HS-27A (cell line): ENCODE measurements at regions not wholly inside any gene's neighbourhood (a gene's known extent, or its start where the extent isn't known, plus 50 kb on each side); places are given as distances from the start of the nearest gene placed in this dataset.

Experiments used
- DNase-seq: peaks from one replicate; pipeline ENCODE4 v3.0.0-alpha.2; 2012; ENCODE audit warnings: low read depth, missing footprints

DNA sequence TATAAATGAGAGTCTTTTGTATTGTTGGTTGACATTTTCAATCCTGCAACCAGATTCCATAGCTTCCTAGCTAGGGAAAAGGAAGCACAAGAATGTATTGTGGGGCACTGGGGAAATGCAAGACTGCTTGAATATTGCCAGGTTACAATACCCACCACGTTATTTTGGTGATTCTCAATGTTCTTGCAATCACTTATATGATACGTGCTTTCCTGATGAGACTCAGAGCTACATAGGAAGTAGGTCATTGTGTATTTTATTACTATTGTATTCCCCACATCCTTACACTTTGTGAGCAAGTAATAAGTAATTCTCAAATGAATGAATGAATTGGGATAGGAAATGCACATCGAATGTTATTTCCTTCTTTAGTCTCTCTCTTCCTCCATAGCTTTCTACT lies 217.1 kb upstream of the CD180 start:
- DNase-seq = no peak

DNA sequence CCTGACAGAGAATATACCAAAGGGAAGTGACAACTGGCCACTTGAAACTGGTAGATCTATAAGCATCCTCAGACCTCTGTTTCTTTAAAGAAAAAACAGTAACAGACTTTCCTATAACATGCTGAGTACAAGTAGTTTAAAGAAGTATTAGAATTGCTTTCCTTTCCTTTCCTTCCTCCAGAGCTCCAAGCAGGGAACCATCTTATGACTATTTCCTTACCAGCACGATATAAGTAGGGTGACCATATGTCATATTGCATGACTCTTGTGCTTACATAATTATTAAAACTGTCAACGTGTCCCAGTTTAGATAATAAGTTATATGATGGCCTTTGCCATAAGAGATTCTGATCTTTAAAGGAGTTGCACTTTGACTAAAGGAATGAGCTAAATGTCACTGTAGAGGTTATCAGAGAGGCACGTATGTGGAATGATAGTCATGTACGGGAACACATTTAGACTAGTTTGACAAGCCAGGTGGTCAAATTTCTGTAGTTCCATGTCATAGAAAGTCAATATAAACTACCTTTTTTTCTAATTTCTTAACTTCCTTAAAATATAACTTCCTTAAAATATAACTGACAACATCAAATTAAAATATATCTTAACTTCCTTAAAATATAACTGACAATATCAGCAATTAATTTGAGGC lies 212.7 kb upstream of the CD180 start:
- no peak for DNase-seq

DNA sequence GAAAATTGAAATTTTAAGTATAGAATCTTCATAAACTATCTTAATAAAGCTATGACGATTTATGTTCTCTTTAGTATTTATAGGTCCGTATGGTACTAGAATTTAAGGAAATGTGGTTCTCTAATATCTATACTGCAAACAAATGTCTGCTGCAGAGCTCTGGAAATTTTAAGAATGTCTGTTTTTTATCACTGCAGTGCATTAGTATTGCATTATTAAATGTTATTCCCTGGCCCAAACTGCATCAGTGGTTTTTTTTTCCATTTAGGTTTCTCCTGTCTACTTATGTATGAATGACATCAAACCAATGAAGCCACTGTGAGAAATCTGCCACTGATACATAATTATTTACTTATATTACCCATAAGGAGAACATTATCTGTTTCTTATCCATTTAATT lies 211.4 kb upstream of the CD180 start:
- no peak for DNase-seq

DNA sequence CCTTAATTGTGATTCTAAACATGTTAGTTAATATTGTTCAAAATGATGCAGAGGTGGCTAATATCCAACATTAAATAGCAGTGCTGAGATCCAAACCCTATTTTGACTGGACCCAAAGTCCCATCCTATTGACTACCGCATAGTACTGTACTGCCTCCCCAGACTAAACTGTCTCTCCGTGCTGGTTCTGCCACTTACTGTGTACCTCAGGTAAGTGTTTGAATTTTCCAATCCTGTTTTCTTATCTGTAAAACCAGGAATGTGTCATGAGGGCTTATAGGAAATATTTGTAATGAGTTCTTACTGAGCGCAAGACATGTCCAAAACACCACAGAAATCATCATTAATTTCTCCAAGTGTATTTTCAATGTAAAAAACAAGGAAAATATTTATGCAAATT lies 209.2 kb upstream of the CD180 start:
- DNase-seq = no peak

DNA sequence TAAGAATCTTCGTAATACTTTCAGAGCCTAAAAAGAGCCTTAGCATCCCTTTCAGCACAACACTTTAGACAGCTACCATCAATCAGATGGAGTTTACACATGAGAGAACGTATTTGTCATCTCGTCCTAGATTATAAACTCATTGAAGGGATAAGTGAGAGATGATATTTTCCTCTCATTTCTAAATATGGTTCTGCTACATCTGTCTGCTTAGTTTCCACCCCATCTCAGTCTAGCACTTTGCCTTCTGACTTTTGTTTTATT lies 208.4 kb upstream of the CD180 start:
- no peak for DNase-seq

DNA sequence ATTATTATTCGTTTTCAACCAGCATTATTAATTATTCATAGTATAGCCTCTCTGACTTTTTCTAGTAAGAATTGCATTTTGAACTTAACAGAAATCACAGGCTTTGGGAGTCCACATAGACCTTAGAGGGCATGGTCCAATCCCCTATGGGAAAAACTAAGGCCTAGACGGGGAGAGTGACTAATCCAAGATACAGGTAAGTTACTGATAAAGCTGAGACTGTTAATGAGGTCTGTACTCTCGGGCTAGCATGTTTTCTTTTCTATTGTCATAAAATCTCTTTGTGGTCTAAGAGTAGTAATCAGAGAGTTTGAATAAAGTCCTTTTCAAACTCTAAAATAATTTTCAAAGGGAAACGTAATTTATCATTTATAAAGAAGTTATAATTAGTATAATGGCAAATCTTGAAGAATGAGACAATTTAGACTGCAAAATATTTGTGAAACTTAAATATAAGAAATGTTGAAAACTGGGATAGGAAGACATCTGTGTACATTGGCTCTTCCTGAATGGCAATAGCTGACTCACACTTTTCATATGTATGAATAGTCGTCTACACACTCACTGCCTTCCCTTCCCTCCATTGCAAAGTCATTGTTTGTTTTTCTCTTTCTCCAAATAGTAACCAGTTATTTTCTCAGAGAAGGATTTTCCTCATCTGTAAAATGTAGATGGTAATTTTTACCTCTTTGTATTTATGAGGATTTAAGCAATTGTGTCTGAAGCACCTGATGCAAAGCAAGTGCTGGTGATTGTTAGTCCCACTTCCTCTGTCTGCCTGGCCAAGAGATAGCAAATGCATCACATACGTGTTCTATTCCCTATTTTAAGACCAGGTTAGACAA lies 207.9 kb upstream of the CD180 start:
- no peak for DNase-seq

DNA sequence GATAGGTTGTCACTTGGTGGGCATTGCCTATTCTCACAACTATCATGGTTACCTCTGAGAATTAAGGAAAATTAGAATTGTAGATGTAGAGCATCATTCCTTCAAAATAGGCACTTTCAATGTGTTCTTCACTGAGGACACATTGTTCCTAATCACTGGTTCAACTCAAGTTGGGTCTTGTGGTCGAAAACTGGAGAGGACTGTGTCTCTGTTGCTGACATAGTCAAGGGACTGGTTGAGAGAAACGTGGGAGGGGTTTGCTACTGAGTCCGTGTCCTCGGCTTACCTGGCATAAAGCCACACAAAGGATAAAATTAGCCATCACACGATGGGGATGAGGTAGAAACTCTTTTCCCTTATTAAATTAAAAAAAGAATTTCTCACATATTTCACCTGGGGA lies 205.9 kb upstream of the CD180 start:
- DNase-seq = no peak

DNA sequence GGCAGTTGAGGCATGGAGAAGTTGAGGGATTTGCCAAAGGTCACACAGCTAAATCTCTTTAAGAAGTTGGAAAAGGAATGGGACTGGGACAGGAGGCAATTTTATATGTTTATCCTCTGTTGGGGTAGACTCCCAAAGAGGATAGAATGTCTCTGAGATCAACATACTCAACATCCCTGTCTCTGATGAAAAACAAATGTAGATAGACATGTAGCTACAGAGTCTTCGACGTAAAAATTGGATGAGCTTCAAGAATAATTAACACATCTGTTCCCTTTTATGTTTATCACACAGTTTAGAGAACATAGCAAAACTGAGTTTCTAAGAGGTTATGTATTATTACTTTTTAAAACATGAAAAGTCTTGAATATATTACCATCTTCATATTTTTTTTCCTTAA lies 204.6 kb upstream of the CD180 start:
- no peak for DNase-seq

DNA sequence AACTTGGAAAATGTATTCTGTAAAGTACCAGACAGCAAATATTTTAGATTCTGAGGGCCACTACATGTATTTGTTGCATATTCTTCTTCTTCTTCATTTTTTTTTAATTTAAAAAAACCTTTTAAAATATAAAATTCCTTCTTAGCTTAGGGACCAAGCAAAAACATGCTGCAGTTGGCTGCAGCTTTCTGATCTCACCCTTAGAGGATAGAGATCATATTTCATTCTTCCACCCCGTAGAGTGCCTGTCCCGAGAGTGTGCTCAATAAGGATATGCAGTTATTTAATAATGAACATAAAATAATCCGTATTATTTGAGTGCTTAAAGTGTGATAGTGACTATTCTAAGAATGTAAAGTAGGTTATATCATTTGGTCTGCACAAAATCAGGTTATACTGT lies 204.2 kb upstream of the CD180 start:
- no peak for DNase-seq

DNA sequence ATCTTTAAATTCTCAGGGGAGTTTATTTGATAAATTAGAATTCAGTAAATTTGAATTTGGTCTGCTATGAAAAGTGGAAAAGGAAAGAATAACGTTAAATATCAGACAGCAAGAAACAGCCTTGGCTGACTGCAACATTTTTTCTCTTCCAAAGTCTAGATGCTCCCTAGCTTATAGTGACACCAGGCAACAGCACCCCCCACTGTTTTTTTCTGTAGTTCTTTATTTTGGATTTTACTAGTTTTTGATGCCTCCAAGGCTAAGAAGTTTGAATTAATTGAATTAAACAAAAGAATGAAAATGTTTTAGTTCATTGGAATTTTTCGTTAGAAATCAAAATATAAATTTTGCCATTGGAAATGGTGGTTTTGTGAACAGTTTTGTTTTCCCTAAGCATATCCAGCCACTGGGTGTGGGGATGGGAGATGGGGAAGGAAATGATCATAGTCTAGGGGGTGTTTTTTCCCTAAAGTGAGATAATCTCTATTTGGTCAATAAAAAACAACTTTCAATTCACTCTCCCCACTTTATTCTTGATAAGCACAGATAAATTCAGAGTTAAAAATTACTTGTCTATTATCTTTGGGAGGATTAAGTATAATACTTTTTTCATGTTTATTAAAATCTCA lies 199.3 kb upstream of the CD180 start:
- DNase-seq = no peak

DNA sequence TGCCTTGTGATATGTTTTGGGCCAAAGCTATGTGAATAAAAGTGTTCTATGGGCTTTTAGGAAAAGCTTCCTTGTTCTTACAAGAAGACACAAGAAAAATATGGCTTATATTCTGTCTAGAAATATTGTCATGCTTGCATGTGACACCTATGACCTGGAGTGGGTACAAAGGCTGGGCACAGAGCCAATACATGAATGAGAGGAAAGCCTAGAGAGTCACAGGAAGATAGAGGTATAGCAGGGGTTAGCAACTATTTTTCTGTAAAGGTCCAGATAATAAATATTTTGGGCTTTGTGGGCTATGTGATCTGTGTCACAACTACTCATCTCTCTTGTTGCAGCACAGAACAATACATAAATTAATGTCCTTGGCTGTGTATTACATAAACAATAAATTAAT lies 196.6 kb upstream of the CD180 start:
- DNase-seq = no peak

DNA sequence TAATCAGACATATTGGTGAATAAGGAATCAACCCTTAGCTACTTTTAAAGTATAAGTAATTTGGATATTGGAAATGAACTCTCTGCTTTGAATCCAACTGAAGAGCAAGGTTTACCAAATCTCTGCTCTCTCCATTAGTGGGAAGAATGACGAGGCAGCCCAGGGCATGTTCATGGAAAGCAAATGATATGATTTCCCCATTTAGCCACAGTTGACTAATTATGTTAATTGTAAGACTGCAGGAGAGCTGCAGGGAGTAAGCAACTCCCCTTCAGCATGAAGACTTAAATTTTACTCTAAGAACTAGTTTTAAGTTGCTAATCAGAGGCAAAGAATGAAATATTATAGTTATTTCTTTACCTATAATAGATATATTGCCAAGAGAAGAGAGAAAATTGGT lies 194.3 kb upstream of the CD180 start:
- DNase-seq = no peak

DNA sequence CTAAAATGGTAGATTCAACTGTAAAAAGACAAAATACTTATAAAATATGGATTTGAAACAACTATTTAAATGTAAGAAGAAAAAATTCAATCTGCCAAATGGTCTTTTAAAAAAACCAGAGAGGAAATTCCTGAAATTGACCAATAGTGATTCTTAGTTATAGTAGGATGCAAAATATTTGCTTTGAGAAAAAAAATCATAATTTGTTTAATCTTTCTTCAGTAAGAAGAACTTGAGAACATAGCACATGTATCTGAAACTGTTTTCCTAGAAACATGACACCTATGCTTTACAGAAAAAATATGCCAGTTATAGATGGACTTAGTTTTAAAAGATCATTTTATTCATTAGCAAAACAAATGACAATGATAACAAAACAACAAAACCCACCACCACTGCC lies 186.9 kb upstream of the CD180 start:
- no peak for DNase-seq

DNA sequence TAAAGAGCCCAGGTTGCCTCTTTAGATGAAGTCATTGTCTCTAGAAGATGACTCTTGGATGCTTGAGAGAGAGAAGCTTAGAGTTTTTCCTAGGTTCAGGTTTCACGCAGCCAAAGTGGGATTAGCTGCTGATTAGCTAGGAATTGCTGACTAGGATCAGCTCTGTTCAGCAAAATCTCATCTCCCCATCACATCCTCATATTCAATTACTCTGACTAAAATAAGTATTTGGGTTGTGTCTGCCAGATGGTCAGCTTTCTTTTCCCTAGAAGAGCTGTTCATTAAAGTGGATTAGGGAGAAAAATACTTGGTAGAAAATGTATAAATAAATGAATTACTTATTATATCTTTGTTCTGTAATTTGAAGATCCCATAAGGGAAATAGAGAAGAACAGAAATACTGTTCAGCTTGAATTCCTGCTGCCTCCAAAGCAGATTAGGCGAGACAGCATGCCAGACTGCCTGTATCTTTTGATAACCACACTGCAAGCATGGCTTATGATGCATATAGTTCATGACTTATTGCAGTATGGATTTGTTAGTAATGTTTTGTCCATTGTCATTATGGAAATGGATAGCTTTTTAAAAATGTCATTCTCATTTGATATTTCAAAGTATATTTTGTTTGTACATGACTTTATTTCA lies 184.8 kb upstream of the CD180 start:
- no peak for DNase-seq

DNA sequence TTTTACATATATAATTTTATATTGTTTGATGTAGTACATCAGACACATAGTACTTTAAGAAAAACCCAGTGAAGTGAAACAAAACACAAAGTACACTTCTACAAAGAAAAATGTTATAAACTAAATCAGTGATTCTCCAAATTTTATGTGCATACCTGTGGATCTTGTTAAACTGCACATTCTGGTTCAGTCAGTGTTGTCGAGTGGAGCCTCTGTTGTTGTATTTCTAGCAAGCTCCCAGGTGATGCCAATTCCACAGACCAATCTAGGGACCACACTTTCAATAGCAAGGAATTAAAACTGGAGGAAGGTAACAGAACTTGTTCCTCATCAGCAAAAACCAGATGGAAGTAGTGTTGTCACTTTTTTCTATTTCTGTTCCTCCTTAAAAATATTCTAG lies 183.8 kb upstream of the CD180 start:
- DNase-seq = no peak

DNA sequence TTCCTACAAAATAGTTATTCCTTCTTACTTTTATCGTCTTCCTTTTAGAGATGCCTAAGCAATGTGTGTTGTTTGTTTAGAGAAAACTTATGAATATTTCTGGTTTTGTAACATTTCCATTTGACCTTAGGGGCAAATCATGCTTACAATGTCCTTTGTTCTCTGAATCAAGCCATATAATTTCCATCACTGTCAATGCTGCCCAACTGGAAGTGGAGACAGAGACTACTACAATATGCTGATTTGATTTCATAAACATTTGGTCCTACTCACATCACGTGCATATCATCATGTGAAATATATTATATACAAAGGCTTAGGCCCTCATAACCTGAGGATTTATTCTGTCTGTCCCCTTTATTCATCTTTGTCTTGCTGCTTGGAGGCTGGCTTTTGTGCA lies 183.2 kb upstream of the CD180 start:
- DNase-seq = no peak

DNA sequence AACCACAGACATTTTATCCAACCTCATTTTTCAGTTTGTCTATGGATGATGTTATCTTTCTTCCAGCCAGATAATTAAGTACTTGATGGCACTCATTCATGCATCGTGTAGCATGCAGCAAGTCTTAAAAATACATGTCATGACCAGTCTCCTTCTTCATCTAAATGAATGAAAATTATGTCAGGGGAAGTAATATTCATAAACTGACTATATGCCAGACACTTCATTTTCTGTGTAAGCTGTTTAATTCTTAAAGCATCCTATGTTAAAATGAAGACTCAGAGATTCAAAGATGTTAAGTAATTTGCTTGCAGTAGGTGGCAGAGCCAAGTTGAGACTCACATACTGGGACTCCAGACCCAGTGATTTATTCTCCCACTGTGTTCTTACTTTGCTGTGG lies 181.7 kb upstream of the CD180 start:
- DNase-seq = no peak

DNA sequence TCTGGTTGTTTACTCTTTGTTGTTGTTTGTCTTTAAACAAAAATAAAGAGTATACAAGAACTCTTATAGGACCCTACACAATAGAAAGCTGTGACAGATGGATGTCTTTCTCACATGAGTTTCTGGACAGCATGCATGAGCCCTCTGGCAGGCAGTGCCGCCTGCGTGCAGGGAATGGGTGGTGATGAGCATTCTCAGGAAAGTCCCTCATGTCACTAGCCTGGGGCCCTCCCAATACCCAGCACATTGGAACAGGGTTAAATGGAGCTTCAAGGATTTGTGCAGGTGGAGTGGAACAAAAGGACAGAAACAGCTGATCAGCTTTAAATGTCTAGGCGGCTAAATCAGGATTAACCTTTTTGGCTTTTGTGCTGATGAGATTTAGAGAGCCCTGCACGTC lies 181.0 kb upstream of the CD180 start:
- no peak for DNase-seq

DNA sequence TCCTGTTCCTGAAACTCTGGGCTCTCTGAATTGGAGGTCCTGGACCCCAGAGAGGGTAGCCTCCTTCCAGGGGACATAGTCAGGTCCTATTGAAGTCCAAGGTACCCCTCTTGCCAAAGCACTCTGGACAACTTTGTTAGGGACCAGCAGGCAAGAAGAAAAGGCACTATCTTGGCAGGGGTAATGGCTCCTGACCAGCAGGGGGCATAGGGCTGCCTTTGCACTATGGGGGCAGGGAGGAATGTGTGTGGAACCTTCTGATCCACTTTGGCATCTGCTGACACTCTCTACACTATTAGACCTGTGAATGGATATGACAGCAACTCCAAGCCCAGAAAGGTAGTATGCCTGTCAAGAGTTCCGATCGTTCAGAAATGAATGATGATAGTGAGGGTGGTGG lies 179.0 kb upstream of the CD180 start:
- DNase-seq = no peak

DNA sequence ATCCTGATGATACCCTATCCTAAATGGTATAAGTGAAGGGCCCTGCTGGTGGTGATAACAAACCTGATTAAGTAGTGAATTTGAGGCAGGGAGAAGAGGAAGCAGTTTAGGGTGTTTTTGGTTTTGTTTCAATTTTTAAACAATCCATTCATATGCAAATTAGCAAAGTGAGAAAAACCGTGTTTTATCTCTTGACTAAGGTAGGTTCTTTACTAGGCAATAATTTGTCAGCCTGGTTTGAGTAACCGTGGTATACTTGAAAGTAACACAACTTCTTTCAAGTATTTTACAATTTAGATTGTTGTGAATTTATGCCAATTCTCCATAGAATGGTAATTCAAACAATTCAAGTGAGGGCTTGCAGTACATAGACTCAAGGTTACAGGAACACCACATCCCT lies 177.8 kb upstream of the CD180 start:
- DNase-seq = no peak

DNA sequence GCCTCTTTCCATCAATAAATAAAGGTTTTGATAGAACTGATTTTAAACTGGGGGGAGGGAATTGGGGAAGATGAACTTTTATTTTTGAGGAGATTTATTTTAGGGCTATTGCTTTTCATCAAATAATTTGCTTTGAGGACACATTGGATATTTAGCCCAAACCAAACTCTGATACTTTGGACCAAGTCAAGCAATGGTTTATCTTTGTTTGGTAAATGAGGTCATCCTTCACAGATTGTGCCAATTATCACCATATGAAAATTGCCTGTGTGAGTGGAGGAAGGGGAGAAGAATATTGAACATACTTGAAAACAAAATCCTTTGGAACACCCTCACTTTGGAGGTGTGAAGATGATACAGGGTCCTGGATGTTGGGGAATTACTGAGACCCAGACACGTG lies 176.9 kb upstream of the CD180 start:
- no peak for DNase-seq

DNA sequence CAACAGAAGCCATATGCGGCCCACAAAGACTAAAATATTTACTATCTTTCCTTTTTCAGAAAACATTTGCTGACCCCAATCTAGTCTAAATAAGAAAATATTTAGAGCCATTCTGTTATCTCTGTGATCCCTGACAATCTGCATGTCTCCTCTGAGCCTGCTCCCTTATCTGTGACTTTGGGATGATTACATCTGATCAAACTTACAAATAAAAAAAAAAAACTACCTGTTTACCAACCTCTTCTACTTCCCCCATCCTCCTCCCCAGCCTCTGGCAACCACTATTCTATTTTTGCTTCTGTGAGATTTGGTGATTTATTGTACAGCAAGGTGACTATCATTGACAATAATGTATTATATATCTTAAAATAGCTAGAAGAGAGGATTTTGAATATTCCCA lies 176.3 kb upstream of the CD180 start:
- no peak for DNase-seq

DNA sequence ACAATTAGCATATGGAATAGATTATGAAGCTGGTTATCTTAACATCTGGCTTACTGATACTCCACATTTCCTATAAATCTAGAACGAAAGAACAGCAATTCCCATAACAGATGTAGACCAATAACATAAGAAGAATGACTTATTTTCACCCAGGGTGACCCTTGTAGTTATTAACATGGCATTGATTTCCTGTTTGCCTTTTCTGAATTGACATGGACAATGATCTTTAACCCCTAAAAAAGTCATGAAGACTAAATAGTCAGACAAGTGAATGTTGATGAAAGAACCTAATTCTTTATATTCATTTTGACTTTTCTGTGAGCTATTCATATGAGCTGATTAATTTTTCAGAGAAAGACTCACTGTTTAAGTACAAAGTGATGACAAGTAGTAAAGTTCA lies 175.3 kb upstream of the CD180 start:
- DNase-seq = no peak
